H9 (cell line): ENCODE measurements at regions not wholly inside any gene's neighbourhood (a gene's known extent, or its start where the extent isn't known, plus 50 kb on each side); places are given as distances from the start of the nearest gene placed in this dataset.

Source experiments
- DNase-seq: peaks from one replicate; pipeline ENCODE4 v3.0.0-alpha.2; 2017
- H2AFZ ChIP-seq: one replicate; pipeline ENCODE4 v1.6.1; 2013; ENCODE audit warnings: mild to moderate bottlenecking, low read length, control low read depth, moderate library complexity
- H2AK5ac ChIP-seq: 2 replicates; pipeline ENCODE4 v1.6.1; 2013; ENCODE audit warnings: low read length, control low read depth, mixed read lengths; ENCODE audit not compliant: insufficient read length
- H2BK120ac ChIP-seq: one replicate; pipeline ENCODE4 v1.6.1; 2013; ENCODE audit warnings: low read depth, mild to moderate bottlenecking, low read length, control low read depth, inconsistent platforms; ENCODE audit not compliant: poor library complexity, severe bottlenecking
- H2BK12ac ChIP-seq: 2 replicates; pipeline ENCODE4 v1.6.1; 2013; ENCODE audit warnings: low read length, control low read depth, mixed read lengths, low read depth; ENCODE audit not compliant: insufficient read length
- H2BK15ac ChIP-seq: 2 replicates; pipeline ENCODE4 v1.6.1; 2013; ENCODE audit warnings: low read depth, low read length, control low read depth
- H2BK20ac ChIP-seq: one replicate; pipeline ENCODE4 v1.6.1; 2013; ENCODE audit warnings: low read depth, mild to moderate bottlenecking, low read length, control low read depth, inconsistent platforms; ENCODE audit not compliant: poor library complexity, severe bottlenecking
- H2BK5ac ChIP-seq: 2 replicates; pipeline ENCODE4 v1.6.1; 2013; ENCODE audit warnings: low read length, control low read depth, mixed read lengths; ENCODE audit not compliant: insufficient read length
- H3K14ac ChIP-seq: 2 replicates; pipeline ENCODE4 v1.6.1; 2013; ENCODE audit warnings: low read length, control low read depth; ENCODE audit not compliant: insufficient read depth
- H3K18ac ChIP-seq: 2 replicates; pipeline ENCODE4 v1.6.1; 2013; ENCODE audit warnings: low read depth, mild to moderate bottlenecking, mixed read lengths, low read length, control low read depth; ENCODE audit not compliant: insufficient read length
- H3K23ac ChIP-seq: 2 replicates; pipeline ENCODE4 v1.6.1; 2013; ENCODE audit warnings: low read length, control low read depth, mixed read lengths, low read depth; ENCODE audit not compliant: insufficient read length
- H3K23me2 ChIP-seq: 2 replicates; pipeline ENCODE4 v1.6.1; 2013; ENCODE audit warnings: low read depth, mild to moderate bottlenecking, mixed read lengths, low read length, control low read depth; ENCODE audit not compliant: insufficient read length, poor library complexity, severe bottlenecking
- H3K27ac ChIP-seq: 2 replicates; pipeline ENCODE4 v1.5.1; 2013; ENCODE audit warnings: low read length, control low read depth, mixed read lengths, low read depth; ENCODE audit not compliant: insufficient read length
- H3K27me3 ChIP-seq: 2 replicates; pipeline ENCODE4 v1.6.1; 2013; ENCODE audit warnings: low read length, control low read depth, inconsistent platforms; ENCODE audit not compliant: insufficient read depth
- H3K4ac ChIP-seq: 2 replicates; pipeline ENCODE4 v1.6.1; 2013; ENCODE audit warnings: low read depth, mild to moderate bottlenecking, control low read depth, inconsistent platforms, low read length, moderate library complexity
- H3K4me1 ChIP-seq: 2 replicates; pipeline ENCODE4 v1.6.1; 2013; ENCODE audit warnings: low read length, control low read depth, inconsistent platforms; ENCODE audit not compliant: insufficient read depth
- H3K4me2 ChIP-seq: 2 replicates; pipeline ENCODE4 v1.6.1; 2013; ENCODE audit warnings: low read length, control low read depth, mixed read lengths; ENCODE audit not compliant: insufficient read length, insufficient read depth
- H3K56ac ChIP-seq: 2 replicates; pipeline ENCODE4 v1.6.1; 2013; ENCODE audit warnings: low read depth, mild to moderate bottlenecking, mixed read lengths, low read length, control low read depth; ENCODE audit not compliant: insufficient read length
- H3K79me1 ChIP-seq: 2 replicates; pipeline ENCODE4 v1.6.1; 2013; ENCODE audit warnings: low read depth, mild to moderate bottlenecking, moderate library complexity, low read length, control low read depth, inconsistent platforms; ENCODE audit not compliant: insufficient read depth, poor library complexity, severe bottlenecking
- H3K79me2 ChIP-seq: 2 replicates; pipeline ENCODE4 v1.6.1; 2013; ENCODE audit warnings: low read length, control low read depth, inconsistent platforms; ENCODE audit not compliant: insufficient read depth
- H3K9ac ChIP-seq: 2 replicates; pipeline ENCODE4 v1.6.1; 2013; ENCODE audit warnings: low read length, control low read depth, mixed read lengths; ENCODE audit not compliant: insufficient read length; ENCODE audit errors: extremely low read depth
- H3K9me3 ChIP-seq: one replicate; pipeline ENCODE4 v1.6.1; 2013; ENCODE audit warnings: low read depth, low read length, inconsistent platforms; ENCODE audit not compliant: control insufficient read depth
- H3T11ph ChIP-seq: one replicate; pipeline ENCODE4 v1.6.1; 2013; ENCODE audit warnings: mild to moderate bottlenecking, low read length, control low read depth, inconsistent platforms
- H4K20me1 ChIP-seq: one replicate; pipeline ENCODE4 v1.6.1; 2013; ENCODE audit not compliant: control insufficient read depth, insufficient read length, insufficient read depth
- H4K5ac ChIP-seq: 2 replicates; pipeline ENCODE4 v1.6.1; 2013; ENCODE audit warnings: low read depth, mild to moderate bottlenecking, mixed read lengths, low read length, control low read depth; ENCODE audit not compliant: insufficient read length
- H4K8ac ChIP-seq: replicated peaks from 2 replicates; pipeline ENCODE4 v1.6.1; 2013; ENCODE audit warnings: low read length, control low read depth, mixed read lengths, low read depth; ENCODE audit not compliant: insufficient read length
- H4K91ac ChIP-seq: 2 replicates; pipeline ENCODE4 v1.6.1; 2013; ENCODE audit warnings: low read depth, mild to moderate bottlenecking, moderate library complexity, mixed read lengths, low read length, control low read depth; ENCODE audit not compliant: insufficient read length
- H3K27ac Mint-ChIP-seq, 3 experiments: 2 replicates in 2 of 3; 3 replicates in 1 of 3; pipeline ENCODE4 v1.8.0; 2020 to 2021; ENCODE audit warnings: mixed read lengths in 3 of 3, mild to moderate bottlenecking in 1 of 3, moderate library complexity in 1 of 3
- H3K27me3 Mint-ChIP-seq: 2 replicates; pipeline ENCODE4 v1.8.0; 2021; ENCODE audit warnings: low read depth, mild to moderate bottlenecking, moderate library complexity, mixed read lengths
- H3K36me3 Mint-ChIP-seq, 3 experiments: 2 replicates in 2 of 3; 3 replicates in 1 of 3; pipeline ENCODE4 v1.8.0; 2020 to 2021; ENCODE audit warnings: low read depth in 3 of 3, mixed read lengths in 3 of 3; ENCODE audit not compliant: insufficient read depth in 1 of 3
- H3K4me1 Mint-ChIP-seq, 2 experiments: 2 replicates each; pipeline ENCODE4 v1.8.0; 2020; ENCODE audit warnings: mixed read lengths in 2 of 2
- H3K4me3 Mint-ChIP-seq, 2 experiments: 2 replicates in 1 of 2; 3 replicates in 1 of 2; pipeline ENCODE4 v1.8.0; 2020 to 2021; ENCODE audit warnings: mild to moderate bottlenecking in 2 of 2, mixed read lengths in 2 of 2, moderate library complexity in 1 of 2
- H3K9me3 Mint-ChIP-seq, 2 experiments: 2 replicates in 1 of 2; 3 replicates in 1 of 2; pipeline ENCODE4 v1.8.0; 2020; ENCODE audit warnings: mild to moderate bottlenecking in 2 of 2, mixed read lengths in 2 of 2, moderate library complexity in 1 of 2
- CTCF ChIP-seq: fragments of 200-600 bp; sonication (generic); conservative IDR thresholded peaks from 3 replicates; pipeline ENCODE4 v1.8.0; 2021; ENCODE audit warnings: antibody characterized with exemption, mild to moderate bottlenecking
- WGBS: extraction: QIAGEN DNeasy Blood & Tissue Kit; methylation state at CpG from one replicate; pipeline ENCODE4 v1.1.7; 2013; ENCODE audit warnings: missing lambda C conversion rate, low lambda C conversion rate, mixed read lengths; ENCODE audit not compliant: insufficient read length; ENCODE audit errors: extremely low coverage; 5-methylcytosine and 5-hydroxymethylcytosine counted together

DNA sequence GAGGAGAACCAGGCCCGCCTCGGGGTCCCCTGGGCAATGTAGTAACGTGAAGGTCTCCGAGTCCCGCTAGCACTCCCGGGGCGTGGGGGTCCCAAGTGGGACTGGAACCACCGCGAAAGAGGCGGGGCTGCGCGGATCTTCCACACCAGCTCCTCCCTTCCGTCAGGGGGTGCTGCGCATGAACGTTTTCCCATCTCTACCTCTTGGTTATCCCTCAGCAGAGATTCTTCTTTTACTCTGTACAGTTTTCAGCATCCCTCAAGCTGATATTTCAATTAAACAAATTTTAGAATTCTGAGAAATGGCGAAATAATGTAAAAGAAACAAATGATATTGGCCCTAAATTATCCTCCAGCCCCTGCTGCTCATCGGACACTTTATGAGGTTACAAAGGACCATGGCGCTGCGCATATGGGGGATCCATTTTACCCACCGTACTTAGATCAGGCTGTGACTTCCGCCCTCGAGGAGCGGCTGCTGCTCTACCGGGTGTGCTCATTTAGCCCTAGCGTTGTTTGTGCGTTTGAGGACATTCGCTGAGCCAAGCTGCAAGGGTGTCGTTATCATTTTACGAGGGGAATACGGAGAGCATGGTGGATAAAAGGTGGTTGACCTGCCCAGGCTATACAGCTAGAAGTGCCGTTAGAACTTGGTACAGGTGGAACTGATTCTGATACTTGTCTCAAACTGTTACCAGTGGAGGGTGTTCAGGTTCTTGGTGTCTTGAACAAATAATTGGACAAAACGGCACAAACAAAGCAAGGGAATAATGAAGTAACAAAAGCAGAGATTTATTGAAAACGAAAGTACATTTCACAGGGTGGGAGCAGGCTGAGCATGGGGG lies 75.2 kb upstream of the CHD6 start:
- no peak overlapping the region for H2BK20ac ChIP-seq
- H2BK120ac ChIP-seq = peak overlapping the region; percentile 90
- H3K14ac ChIP-seq = peak overlapping the region; percentile 51; the same call in 1 of the 2 replicates
- Mint-ChIP-seq H3K9me3 (peaks cover 0 to 3% of the 10 kb centered on the region in 2 experiments; a peak in 1 of 5 replicates), H3K4me1 (peaks cover 31 to 37% of the 10 kb centered on the region in 2 experiments), H3K27ac (peak overlapping the region; percentile 94 to 98 (median 96)), H3K36me3 (no peaks in the 10 kb centered on the region), H3K27me3 (no peaks in the 10 kb centered on the region; the same call in 1 of the 2 replicates), H3K4me3 (peak overlapping the region; percentile 71 to 92)
- H3K4ac ChIP-seq = no peak overlapping the region
- peak overlapping the region; percentile 97 for H3K4me2 ChIP-seq
- no peaks in the 10 kb centered on the region for H3K79me1 ChIP-seq
- no peak overlapping the region for H3K23ac ChIP-seq
- peak overlapping the region; percentile 71 for H3K18ac ChIP-seq
- H2BK5ac ChIP-seq = no peak overlapping the region
- peak overlapping the region; percentile 85 for H3K27ac ChIP-seq
- H3K79me2 ChIP-seq = no peaks in the 10 kb centered on the region
- DNase-seq = peak; percentile 85
- no peak overlapping the region for H2AK5ac ChIP-seq
- peak; percentile 72 for TF ChIP-seq CTCF
- no peaks in the 10 kb centered on the region for H3K27me3 ChIP-seq
- H3K9ac ChIP-seq = peak overlapping the region; percentile 87
- peak overlapping the region; percentile 73 for H3T11ph ChIP-seq
- no peak overlapping the region for H4K91ac ChIP-seq
- H4K8ac ChIP-seq = no peak overlapping the region
- no peaks in the 10 kb centered on the region for H3K4me1 ChIP-seq
- WGBS = no CpG with 5 or more reads among the region's 33 CpGs
- H4K20me1 ChIP-seq = no peaks in the 10 kb centered on the region
- H3K9me3 ChIP-seq = no peaks in the 10 kb centered on the region
- H2AFZ ChIP-seq = peak overlapping the region; percentile 83
- H3K56ac ChIP-seq = no peak overlapping the region
- peak overlapping the region; percentile 76 for H4K5ac ChIP-seq
- no peak overlapping the region for H2BK12ac ChIP-seq
- no peak overlapping the region for H2BK15ac ChIP-seq
- H3K23me2 ChIP-seq = peaks cover 4% of the 10 kb centered on the region
